Lower leg skin (tissue), 4 donors: ENCODE measurements at regions not wholly inside any gene's neighbourhood (a gene's known extent, or its start where the extent isn't known, plus 50 kb on each side); places are given as distances from the start of the nearest gene placed in this dataset.

Source experiments
- DNase-seq, 2 donors: peaks; one replicate each; pipeline ENCODE4 v3.0.0-alpha.2; 2019; ENCODE audit warnings: low spot score in 2 of 2
- H3K4me3 ChIP-seq: fragments of 200-600 bp; sonication (generic); 2 replicates; pipeline ENCODE4 v1.5.1; 2017; ENCODE audit warnings: mild to moderate bottlenecking, low read depth; ENCODE audit not compliant: poor library complexity, severe bottlenecking
- CTCF ChIP-seq, 3 donors: fragments of 450-650 bp; IDR thresholded peaks; one replicate each; pipeline ENCODE4 v1.5.1; 2016; ENCODE audit warnings: antibody characterized with exemption in 3 of 3, mild to moderate bottlenecking in 3 of 3, moderate library complexity in 2 of 3
- POLR2A ChIP-seq, 2 donors: fragments of 450-650 bp; IDR thresholded peaks; one replicate each; pipeline ENCODE4 v1.6.1; 2016 to 2017; ENCODE audit warnings: antibody characterized with exemption in 2 of 2, mild to moderate bottlenecking in 1 of 2, moderate library complexity in 1 of 2
- whole genome bisulfite sequencing, 2 donors: methylation state at CpG; one replicate each; pipeline ENCODE4 v1.1.5; 2018; 5-methylcytosine and 5-hydroxymethylcytosine counted together
- intact Hi-C: fragments of 100-400 bp; cut with DNase I; formaldehyde crosslinking; loops from one replicate; pipeline ENCODE4 v1.15.0; 2023; ENCODE audit warnings: low total_unique reads

GRCh38 chr13:70812481-70812880 is 704.2 kb upstream of the KLHL1 start:
- no peak for TF ChIP-seq POLR2A (IDR thresholded peaks at IDR 0.05)
- TF ChIP-seq CTCF (IDR thresholded peaks at IDR 0.05) = no peak
- intact Hi-C loops = no loop called here
- no peak overlapping the region for H3K4me3 ChIP-seq
- DNase-seq = no peak

- H3K4me3 ChIP-seq = no peak overlapping the region
- WGBS, 2 donors = 88 to 91% methylated on average over 4 of the region's 4 CpGs
- intact Hi-C loops = no loop called here
- no peak for TF ChIP-seq POLR2A (IDR thresholded peaks at IDR 0.05)
- no peak for DNase-seq
Measured at GRCh38 chr13:70809588-70809987, 701.3 kb upstream of the KLHL1 start.

DNA sequence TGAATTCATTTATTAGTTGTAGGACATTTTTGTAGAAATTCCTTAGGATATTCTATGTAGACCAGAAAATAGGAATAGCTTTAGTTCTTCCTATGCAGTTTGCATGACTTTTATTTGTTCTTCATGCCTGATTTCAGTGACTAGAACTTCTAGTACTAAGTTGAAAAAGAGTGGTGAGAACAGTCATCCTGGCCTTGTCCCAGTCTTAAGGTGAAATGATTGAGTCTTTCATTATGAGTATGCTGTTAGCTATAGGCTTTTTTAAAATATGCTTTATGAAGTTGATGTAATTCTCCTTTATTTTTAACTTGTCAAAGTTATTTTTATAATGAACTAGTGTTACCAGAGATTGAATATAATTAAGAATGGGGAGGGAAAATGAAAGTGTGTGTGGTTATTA is 690.1 kb upstream of the KLHL1 start:
- TF ChIP-seq CTCF (IDR thresholded peaks at IDR 0.05) (no peak), POLR2A (IDR thresholded peaks at IDR 0.05) (no peak)
- no peak for DNase-seq
- intact Hi-C loops = no loop called here
- no peak overlapping the region for H3K4me3 ChIP-seq

DNA sequence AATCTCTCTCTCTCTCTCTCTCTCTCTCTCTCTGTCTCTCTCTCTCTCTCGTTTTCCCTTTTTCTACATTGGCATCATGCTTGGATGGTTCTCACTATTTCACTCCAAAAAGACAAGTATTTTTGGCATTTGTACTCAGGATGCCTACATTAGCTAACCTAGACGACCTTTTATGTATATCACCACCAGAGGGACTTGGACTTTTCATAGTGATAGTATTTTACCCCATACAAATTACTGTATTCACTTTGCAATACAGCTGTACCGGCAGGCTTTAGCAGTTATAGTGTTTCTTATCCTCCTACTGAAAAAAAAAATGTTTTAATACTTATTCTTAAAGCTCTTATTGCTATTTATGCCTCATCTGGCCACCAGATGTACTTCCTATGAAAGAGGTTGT is 687.2 kb upstream of the KLHL1 start:
- intact Hi-C loops = no loop called here
- DNase-seq = no peak
- no peak overlapping the region for H3K4me3 ChIP-seq
- 30 to 31% methylated on average over 3 of the region's 3 CpGs for WGBS, 2 donors
- no peak for TF ChIP-seq CTCF (IDR thresholded peaks at IDR 0.05)
- no peak for TF ChIP-seq POLR2A (IDR thresholded peaks at IDR 0.05)

DNA sequence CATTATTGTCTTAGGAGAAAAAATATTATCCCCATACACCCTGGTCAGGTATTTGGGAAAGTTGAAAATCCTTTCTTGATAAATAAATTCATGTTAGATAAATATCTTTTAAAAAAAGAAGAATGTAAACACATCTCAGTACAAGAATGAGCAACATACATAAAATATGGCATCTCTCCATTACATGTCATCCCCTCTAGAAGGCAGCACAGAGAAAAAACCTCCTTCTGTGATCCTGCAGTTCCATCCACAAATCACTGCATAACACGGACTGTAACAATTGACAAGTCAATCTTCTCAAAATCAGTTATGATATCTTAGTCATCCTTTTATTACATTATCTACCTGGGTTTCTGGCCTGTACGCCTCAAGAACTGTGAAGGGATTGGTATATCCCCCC is 683.9 kb upstream of the KLHL1 start:
- TF ChIP-seq POLR2A (IDR thresholded peaks at IDR 0.05) (no peak), CTCF (IDR thresholded peaks at IDR 0.05) (no peak)
- intact Hi-C loops = no loop called here
- 80 to 83% methylated on average over 2 of the region's 2 CpGs for WGBS, 2 donors
- no peak overlapping the region for H3K4me3 ChIP-seq
- DNase-seq = no peak

- no peak overlapping the region for H3K4me3 ChIP-seq
- no peak for DNase-seq
- intact Hi-C loops = no loop called here
- TF ChIP-seq CTCF (IDR thresholded peaks at IDR 0.05) = no peak
- no peak for TF ChIP-seq POLR2A (IDR thresholded peaks at IDR 0.05)
Measured at GRCh38 chr13:70789751-70790150, 681.5 kb upstream of the KLHL1 start.
